ENCODE measurements at regions not wholly inside any gene's neighbourhood (a gene's known extent, or its start where the extent isn't known, plus 50 kb on each side); places are given as distances from the start of the nearest gene placed in this dataset.

DNA sequence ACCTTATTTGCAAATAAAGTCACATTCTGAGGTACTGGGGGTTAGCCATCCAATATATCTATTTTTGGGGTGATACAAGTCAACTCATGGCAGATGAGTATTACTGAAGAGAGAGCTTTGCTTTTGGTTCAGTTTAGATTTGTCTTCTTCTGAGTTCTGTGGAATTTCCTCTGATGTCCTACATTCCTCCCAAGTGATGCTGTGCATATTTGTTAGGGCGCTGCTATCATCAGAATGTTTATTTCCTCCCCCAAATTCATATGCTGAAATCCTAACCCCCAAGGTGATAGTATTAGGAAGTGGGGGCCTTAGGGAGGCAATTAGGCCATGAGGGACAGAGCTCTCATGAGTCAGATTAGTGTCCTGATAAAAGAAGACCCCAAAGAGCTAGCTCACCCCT lies 96.2 kb upstream of the WLS start:
- H3K27ac ChIP-seq (ENCODE audit: extremely low read depth, low read depth, low read length): no peak overlapping the region
- no peaks in the 10 kb centered on the region for H3K4me1 ChIP-seq (replicated peaks in 1 of 2; ENCODE audit: control insufficient read depth in 2 of 2, insufficient read depth in 2 of 2, low read length in 2 of 2)
- no TSS peak for BruUV-seq (replicated peaks)
- H3K36me3 ChIP-seq (ENCODE audit: control insufficient read depth, insufficient read depth, low read length): no peaks in the 10 kb centered on the region
- in situ Hi-C loops (cut with MboI): loop anchor here (25.0 kb wide), 1 partner anchor 791 kb away; no protein-coding TSS in a partner anchor
- no peaks in the 10 kb centered on the region for H3K9me3 ChIP-seq (replicated peaks; ENCODE audit: control insufficient read depth, insufficient read depth, low read depth, low read length)
- no peaks in the 10 kb centered on the region for H3K9me1 ChIP-seq (ENCODE audit: control insufficient read depth, insufficient read depth, low read length)
- WGBS (ENCODE audit: insufficient coverage, low coverage, missing lambda C conversion rate): 0% methylated on average over 1 of the region's 1 CpG
- no peak overlapping the region for H3K9ac ChIP-seq (ENCODE audit: insufficient read depth in 1 of 2, low read depth in 2 of 2, low read length in 2 of 2)
- ATAC-seq (no peak), DNase-seq (ENCODE audit: extremely low read depth in 1 of 4, low spot score in 3 of 4) (no peak), FAIRE-seq (no peak)
- POLR2A ChIA-PET: no interaction called here
- no peak overlapping the region for H3K4me3 ChIP-seq
- intact Hi-C loops (cut with micrococcal nuclease): no loop called here
- no peak overlapping the region for H3K4me2 ChIP-seq (ENCODE audit: insufficient read depth, low read length)
- H2AFZ ChIP-seq (ENCODE audit: low read depth, low read length): no peak overlapping the region
- no peaks in the 10 kb centered on the region; a peak in 1 of 5 replicates for H3K27me3 ChIP-seq (ENCODE audit: control insufficient read depth in 2 of 2, insufficient read depth in 2 of 2, low read length in 2 of 2)
- TF ChIP-seq SMARCE1 (IDR thresholded peaks at IDR 0.05) (no peak), PRMT5 (CRISPR knock-in tag; IDR thresholded peaks at IDR 0.05) (no peak), SAFB (IDR thresholded peaks at IDR 0.05; ENCODE audit: borderline replicate concordance, low read depth, low read length) (no peak), CAMTA2 (CRISPR knock-in tag; conservative IDR thresholded peaks at IDR 0.05) (no peak), GABPB1 (CRISPR knock-in tag; IDR thresholded peaks at IDR 0.05) (no peak), FOXM1 (IDR thresholded peaks at IDR 0.05; ENCODE audit: low read depth) (no peak), FOXM1 (CRISPR knock-in tag; IDR thresholded peaks at IDR 0.05; ENCODE audit: low read depth) (no peak), FOXJ3 (CRISPR knock-in tag; IDR thresholded peaks at IDR 0.05) (no peak), ZNF121 (CRISPR knock-in tag; conservative IDR thresholded peaks at IDR 0.05) (no peak), XRCC5 (IDR thresholded peaks at IDR 0.05; ENCODE audit: low read depth, low read length) (no peak), PTRF (tag; IDR thresholded peaks at IDR 0.05) (no peak), HDAC1 (IDR thresholded peaks at IDR 0.05) (no peak), ZFPM2 (CRISPR knock-in tag; IDR thresholded peaks at IDR 0.05) (no peak)
- TF ChIP-seq, protein P1, sequence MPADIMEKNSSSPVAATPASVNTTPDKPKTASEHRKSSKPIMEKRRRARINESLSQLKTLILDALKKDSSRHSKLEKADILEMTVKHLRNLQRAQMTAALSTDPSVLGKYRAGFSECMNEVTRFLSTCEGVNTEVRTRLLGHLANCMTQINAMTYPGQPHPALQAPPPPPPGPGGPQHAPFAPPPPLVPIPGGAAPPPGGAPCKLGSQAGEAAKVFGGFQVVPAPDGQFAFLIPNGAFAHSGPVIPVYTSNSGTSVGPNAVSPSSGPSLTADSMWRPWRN (IDR thresholded peaks at IDR 0.05; ENCODE audit: low read depth): no peak
- TF ChIP-seq, protein P2, sequence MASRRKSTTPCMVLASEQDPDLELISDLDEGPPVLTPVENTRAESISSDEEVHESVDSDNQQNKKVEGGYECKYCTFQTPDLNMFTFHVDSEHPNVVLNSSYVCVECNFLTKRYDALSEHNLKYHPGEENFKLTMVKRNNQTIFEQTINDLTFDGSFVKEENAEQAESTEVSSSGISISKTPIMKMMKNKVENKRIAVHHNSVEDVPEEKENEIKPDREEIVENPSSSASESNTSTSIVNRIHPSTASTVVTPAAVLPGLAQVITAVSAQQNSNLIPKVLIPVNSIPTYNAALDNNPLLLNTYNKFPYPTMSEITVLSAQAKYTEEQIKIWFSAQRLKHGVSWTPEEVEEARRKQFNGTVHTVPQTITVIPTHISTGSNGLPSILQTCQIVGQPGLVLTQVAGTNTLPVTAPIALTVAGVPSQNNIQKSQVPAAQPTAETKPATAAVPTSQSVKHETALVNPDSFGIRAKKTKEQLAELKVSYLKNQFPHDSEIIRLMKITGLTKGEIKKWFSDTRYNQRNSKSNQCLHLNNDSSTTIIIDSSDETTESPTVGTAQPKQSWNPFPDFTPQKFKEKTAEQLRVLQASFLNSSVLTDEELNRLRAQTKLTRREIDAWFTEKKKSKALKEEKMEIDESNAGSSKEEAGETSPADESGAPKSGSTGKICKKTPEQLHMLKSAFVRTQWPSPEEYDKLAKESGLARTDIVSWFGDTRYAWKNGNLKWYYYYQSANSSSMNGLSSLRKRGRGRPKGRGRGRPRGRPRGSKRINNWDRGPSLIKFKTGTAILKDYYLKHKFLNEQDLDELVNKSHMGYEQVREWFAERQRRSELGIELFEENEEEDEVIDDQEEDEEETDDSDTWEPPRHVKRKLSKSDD (conservative IDR thresholded peaks at IDR 0.05; ENCODE audit: low read length): no peak
- TF ChIP-seq, protein P3, sequence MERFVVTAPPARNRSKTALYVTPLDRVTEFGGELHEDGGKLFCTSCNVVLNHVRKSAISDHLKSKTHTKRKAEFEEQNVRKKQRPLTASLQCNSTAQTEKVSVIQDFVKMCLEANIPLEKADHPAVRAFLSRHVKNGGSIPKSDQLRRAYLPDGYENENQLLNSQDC (CRISPR knock-in tag; IDR thresholded peaks at IDR 0.05): no peak
- TF ChIP-seq, protein P4, sequence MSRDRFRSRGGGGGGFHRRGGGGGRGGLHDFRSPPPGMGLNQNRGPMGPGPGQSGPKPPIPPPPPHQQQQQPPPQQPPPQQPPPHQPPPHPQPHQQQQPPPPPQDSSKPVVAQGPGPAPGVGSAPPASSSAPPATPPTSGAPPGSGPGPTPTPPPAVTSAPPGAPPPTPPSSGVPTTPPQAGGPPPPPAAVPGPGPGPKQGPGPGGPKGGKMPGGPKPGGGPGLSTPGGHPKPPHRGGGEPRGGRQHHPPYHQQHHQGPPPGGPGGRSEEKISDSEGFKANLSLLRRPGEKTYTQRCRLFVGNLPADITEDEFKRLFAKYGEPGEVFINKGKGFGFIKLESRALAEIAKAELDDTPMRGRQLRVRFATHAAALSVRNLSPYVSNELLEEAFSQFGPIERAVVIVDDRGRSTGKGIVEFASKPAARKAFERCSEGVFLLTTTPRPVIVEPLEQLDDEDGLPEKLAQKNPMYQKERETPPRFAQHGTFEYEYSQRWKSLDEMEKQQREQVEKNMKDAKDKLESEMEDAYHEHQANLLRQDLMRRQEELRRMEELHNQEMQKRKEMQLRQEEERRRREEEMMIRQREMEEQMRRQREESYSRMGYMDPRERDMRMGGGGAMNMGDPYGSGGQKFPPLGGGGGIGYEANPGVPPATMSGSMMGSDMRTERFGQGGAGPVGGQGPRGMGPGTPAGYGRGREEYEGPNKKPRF (IDR thresholded peaks at IDR 0.05; ENCODE audit: low read depth, low read length): no peak
- CTCF ChIA-PET (ENCODE audit: low intra/inter-chr PET ratio): no interaction called here
- no peaks in the 10 kb centered on the region for H3K79me2 ChIP-seq (ENCODE audit: control insufficient read depth, insufficient read depth, low read length)
- no peaks in the 10 kb centered on the region for H4K20me1 ChIP-seq (replicated peaks; ENCODE audit: control insufficient read depth, insufficient read depth, low read length)
